ENCODE measurements at regions not wholly inside any gene's neighbourhood (a gene's known extent, or its start where the extent isn't known, plus 50 kb on each side); places are given as distances from the start of the nearest gene placed in this dataset.

- no peak overlapping the region for H3K4me3 ChIP-seq
- WGBS, 2 donors, result 83 to 85% methylated on average over 8 of the region's 8 CpGs
- H3K36me3 ChIP-seq, result no peaks in the 10 kb centered on the region
- no peak overlapping the region for H3K27ac ChIP-seq
- TF ChIP-seq CTCF (IDR thresholded peaks at IDR 0.05), result no peak
- H3K9me3 ChIP-seq, result no peaks in the 10 kb centered on the region
- no peak for ATAC-seq
- peaks cover 0 to 76% (median 55%) of the 10 kb centered on the region in 7 donors for H3K27me3 ChIP-seq
- peaks cover 0 to 15% (median 7%) of the 10 kb centered on the region in 9 donors for H3K4me1 ChIP-seq
- no peak for DNase-seq
- intact Hi-C loops (cut with DNase I), result no loop called here
Observed at GRCh38 chr17:36727052-36727451, 125.7 kb downstream of the MRM1 start.

GRCh38 chr17:36727577-36727976 is 126.2 kb downstream of the MRM1 start:
- H3K27me3 ChIP-seq, result peaks cover 0 to 72% (median 58%) of the 10 kb centered on the region in 7 donors
- DNase-seq, result no peak
- no peak overlapping the region for H3K27ac ChIP-seq
- peaks cover 0 to 12% (median 4%) of the 10 kb centered on the region in 9 donors for H3K4me1 ChIP-seq
- intact Hi-C loops (cut with DNase I), result no loop called here
- no peak for ATAC-seq
- H3K9me3 ChIP-seq, result no peaks in the 10 kb centered on the region
- WGBS, 2 donors, result 16 to 17% methylated on average over 4 of the region's 4 CpGs
- no peak overlapping the region for H3K4me3 ChIP-seq
- TF ChIP-seq CTCF (IDR thresholded peaks at IDR 0.05), result no peak
- H3K36me3 ChIP-seq, result no peaks in the 10 kb centered on the region

- Histone ChIP-seq H3K4me3 (no peak overlapping the region), H3K4me1 (peaks cover 0 to 9% (median 0%) of the 10 kb centered on the region in 9 donors), H3K9me3 (no peaks in the 10 kb centered on the region), H3K27ac (no peak overlapping the region), H3K27me3 (peaks cover 0 to 72% (median 65%) of the 10 kb centered on the region in 7 donors), H3K36me3 (no peaks in the 10 kb centered on the region)
- intact Hi-C loops (cut with DNase I), result no loop called here
- no peak for TF ChIP-seq CTCF (IDR thresholded peaks at IDR 0.05)
- 6 to 8% methylated on average over 30 of the region's 30 CpGs for WGBS, 2 donors
- DNase-seq (no peak), ATAC-seq (no peak)
Observed at GRCh38 chr17:36728030-36728991, 126.9 kb downstream of the MRM1 start.

GRCh38 chr17:36730095-36730808 is 128.9 kb downstream of the MRM1 start:
- Histone ChIP-seq H3K4me1 (peaks cover 0 to 9% (median 0%) of the 10 kb centered on the region in 9 donors), H3K4me3 (no peak overlapping the region), H3K27ac (no peak overlapping the region), H3K27me3 (peaks cover 0 to 85% (median 58%) of the 10 kb centered on the region in 7 donors), H3K9me3 (no peaks in the 10 kb centered on the region), H3K36me3 (no peaks in the 10 kb centered on the region)
- no peak for DNase-seq
- intact Hi-C loops (cut with DNase I), result no loop called here
- TF ChIP-seq CTCF (IDR thresholded peaks at IDR 0.05), result no peak
- 54 to 62% methylated on average over 9 of the region's 9 CpGs for WGBS, 2 donors
- no peak for ATAC-seq
